Right lobe of liver (tissue), 4 donors: ENCODE measurements at regions not wholly inside any gene's neighbourhood (a gene's known extent, or its start where the extent isn't known, plus 50 kb on each side); places are given as distances from the start of the nearest gene placed in this dataset.

ENCODE experiments used
- CTCF ChIP-seq, 4 donors: fragments of 200-600 bp in 3 of 4; fragments of 450-650 bp in 1 of 4; IDR thresholded peaks; one replicate each; pipeline versions ENCODE4 v1.5.1 to v1.8.0; 2016 to 2022; ENCODE audit warnings: antibody characterized with exemption in 4 of 4, mild to moderate bottlenecking in 2 of 4
- POLR2A ChIP-seq: fragments of 450-650 bp; IDR thresholded peaks from one replicate; pipeline ENCODE4 v1.6.1; 2017; ENCODE audit warnings: antibody characterized with exemption, mild to moderate bottlenecking
- donor health status: DM: no; HTN: no; CAD: no.
- donor health status: DM: no; HTN: no; CAD: no.
- donor health status: DM: no; HTN: yes; CAD: no.

GRCh38 chr3:110664148-110664547 is 407.5 kb upstream of the NECTIN3 start:
- no peak for TF ChIP-seq CTCF (IDR thresholded peaks at IDR 0.05)
- no peak for TF ChIP-seq POLR2A
